ENCODE measurements at regions not wholly inside any gene's neighbourhood (a gene's known extent, or its start where the extent isn't known, plus 50 kb on each side); places are given as distances from the start of the nearest gene placed in this dataset.
"Not testable (repeated sequence)": the region's sequence is repeated elsewhere in the genome, so short reads cannot be mapped to it uniquely, and the experiment has no call there.

GRCh38 chr13:63741029-63741813 is 2325.6 kb upstream of the PCDH20 start:
- TF ChIP-seq CTCF (IDR thresholded peaks at IDR 0.05; ENCODE audit: low read depth, low read length): no peak
- DNase-seq (ENCODE audit: extremely low read depth, low read depth): no peak

- not testable (repeated sequence) for DNase-seq (ENCODE audit: extremely low read depth, low read depth)
These were observed 2323.6 kb upstream of the PCDH20 start for GRCh38 chr13:63739112-63739735.

- TF ChIP-seq CTCF (IDR thresholded peaks at IDR 0.05; ENCODE audit: low read depth, low read length): no peak
- no peak for DNase-seq (ENCODE audit: extremely low read depth, low read depth)
These were observed 2321.8 kb upstream of the PCDH20 start for GRCh38 chr13:63737418-63737817.

GRCh38 chr13:63731896-63732295 is 2316.2 kb upstream of the PCDH20 start:
- no peak for TF ChIP-seq CTCF (IDR thresholded peaks at IDR 0.05; ENCODE audit: low read depth, low read length)
- DNase-seq (ENCODE audit: extremely low read depth, low read depth): no peak

- not testable (repeated sequence) for DNase-seq (ENCODE audit: extremely low read depth, low read depth)
These were observed 2296.5 kb upstream of the PCDH20 start for GRCh38 chr13:63712159-63712558.

GRCh38 chr13:63706751-63707150 is 2291.1 kb upstream of the PCDH20 start:
- no peak for TF ChIP-seq CTCF (IDR thresholded peaks at IDR 0.05; ENCODE audit: low read depth, low read length)
- DNase-seq (ENCODE audit: extremely low read depth, low read depth): no peak

- TF ChIP-seq CTCF (IDR thresholded peaks at IDR 0.05; ENCODE audit: low read depth, low read length): no peak
These were observed 2288.9 kb upstream of the PCDH20 start for GRCh38 chr13:63704521-63704920.

GRCh38 chr13:63700350-63700749 is 2284.7 kb upstream of the PCDH20 start:
- DNase-seq (ENCODE audit: extremely low read depth, low read depth): no peak
- TF ChIP-seq CTCF (IDR thresholded peaks at IDR 0.05; ENCODE audit: low read depth, low read length): no peak

More at GRCh38 chr13:63704521-63704920, 2288.9 kb upstream of the PCDH20 start:
- DNase-seq (ENCODE audit: extremely low read depth, low read depth): no peak

Measured in AG09319 (cell line).